ENCODE measurements at regions not wholly inside any gene's neighbourhood (a gene's known extent, or its start where the extent isn't known, plus 50 kb on each side); places are given as distances from the start of the nearest gene placed in this dataset.

DNA sequence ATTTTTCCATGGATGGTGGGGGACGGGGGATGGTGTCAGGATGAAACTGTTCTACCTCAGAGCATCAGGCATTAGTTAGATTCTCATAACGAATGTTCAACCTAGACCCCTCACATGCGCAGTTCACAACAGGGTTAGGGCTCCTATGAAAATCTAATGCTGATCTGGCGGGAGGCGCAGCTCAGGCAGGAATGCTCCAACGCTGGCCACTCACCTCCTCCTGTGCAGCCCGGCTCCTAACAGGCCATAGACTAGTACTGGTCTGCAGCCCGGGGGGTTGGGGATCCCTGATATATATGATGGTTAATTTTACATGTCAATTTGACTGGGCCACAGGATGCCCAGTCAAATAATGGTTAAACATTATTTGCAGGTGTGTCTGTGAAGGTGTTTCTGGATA is 199.0 kb upstream of the NR4A3 start:
- TF ChIP-seq, protein P1, sequence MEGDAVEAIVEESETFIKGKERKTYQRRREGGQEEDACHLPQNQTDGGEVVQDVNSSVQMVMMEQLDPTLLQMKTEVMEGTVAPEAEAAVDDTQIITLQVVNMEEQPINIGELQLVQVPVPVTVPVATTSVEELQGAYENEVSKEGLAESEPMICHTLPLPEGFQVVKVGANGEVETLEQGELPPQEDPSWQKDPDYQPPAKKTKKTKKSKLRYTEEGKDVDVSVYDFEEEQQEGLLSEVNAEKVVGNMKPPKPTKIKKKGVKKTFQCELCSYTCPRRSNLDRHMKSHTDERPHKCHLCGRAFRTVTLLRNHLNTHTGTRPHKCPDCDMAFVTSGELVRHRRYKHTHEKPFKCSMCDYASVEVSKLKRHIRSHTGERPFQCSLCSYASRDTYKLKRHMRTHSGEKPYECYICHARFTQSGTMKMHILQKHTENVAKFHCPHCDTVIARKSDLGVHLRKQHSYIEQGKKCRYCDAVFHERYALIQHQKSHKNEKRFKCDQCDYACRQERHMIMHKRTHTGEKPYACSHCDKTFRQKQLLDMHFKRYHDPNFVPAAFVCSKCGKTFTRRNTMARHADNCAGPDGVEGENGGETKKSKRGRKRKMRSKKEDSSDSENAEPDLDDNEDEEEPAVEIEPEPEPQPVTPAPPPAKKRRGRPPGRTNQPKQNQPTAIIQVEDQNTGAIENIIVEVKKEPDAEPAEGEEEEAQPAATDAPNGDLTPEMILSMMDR (IDR thresholded peaks at IDR 0.05): no peak
- no peak for TF ChIP-seq POLR2A (IDR thresholded peaks at IDR 0.05)
- TF ChIP-seq POLR2AphosphoS5 (IDR thresholded peaks at IDR 0.05; ENCODE audit: insufficient read depth in 1 of 2, low read depth in 1 of 2): no peak

Data from vagina (tissue), 2 donors.